KMS-11 (cell line): ENCODE measurements at regions not wholly inside any gene's neighbourhood (a gene's known extent, or its start where the extent isn't known, plus 50 kb on each side); places are given as distances from the start of the nearest gene placed in this dataset.

Source experiments
- H2AFZ ChIP-seq: fragments of 200-600 bp; sonication (generic); 2 replicates; pipeline ENCODE4 v1.6.1; 2016; ENCODE audit warnings: antibody characterized with exemption, mixed run types, low read depth
- H3K27ac ChIP-seq: fragments of 200-600 bp; sonication (generic); 2 replicates; pipeline ENCODE4 v1.6.1; 2016; ENCODE audit warnings: mild to moderate bottlenecking, mixed run types
- H3K27me3 ChIP-seq: fragments of 200-600 bp; sonication (generic); 2 replicates; pipeline ENCODE4 v1.6.1; 2017; ENCODE audit warnings: mild to moderate bottlenecking, low read depth, mixed run types, moderate library complexity; ENCODE audit not compliant: insufficient read depth
- H3K36me3 ChIP-seq: fragments of 200-600 bp; sonication (generic); 2 replicates; pipeline ENCODE4 v1.6.1; 2017; ENCODE audit warnings: mild to moderate bottlenecking, mixed run types; ENCODE audit not compliant: insufficient read depth
- H3K4me1 ChIP-seq: fragments of 200-600 bp; sonication (generic); 2 replicates; pipeline ENCODE4 v1.6.1; 2016; ENCODE audit warnings: mild to moderate bottlenecking, low read depth, mixed run types; ENCODE audit not compliant: poor library complexity, severe bottlenecking
- H3K4me2 ChIP-seq: fragments of 200-600 bp; sonication (generic); 2 replicates; pipeline ENCODE4 v1.7.0; 2016; ENCODE audit warnings: mild to moderate bottlenecking, mixed run types
- H3K4me3 ChIP-seq: fragments of 200-600 bp; sonication (generic); IDR thresholded peaks from 2 replicates; pipeline ENCODE4 v1.6.1; 2017; ENCODE audit warnings: low read depth, low read length, mixed read lengths; ENCODE audit not compliant: insufficient read depth
- H3K79me2 ChIP-seq: fragments of 200-600 bp; sonication (generic); 2 replicates; pipeline ENCODE4 v1.6.1; 2016; ENCODE audit warnings: low read depth, mixed run types; ENCODE audit not compliant: insufficient read depth
- H3K9ac ChIP-seq: fragments of 200-600 bp; sonication (generic); 2 replicates; pipeline ENCODE4 v1.6.1; 2016; ENCODE audit warnings: mild to moderate bottlenecking, mixed run types
- H4K20me1 ChIP-seq: fragments of 200-600 bp; sonication (generic); 2 replicates; pipeline ENCODE4 v1.6.1; 2016; ENCODE audit warnings: mild to moderate bottlenecking, mixed run types; ENCODE audit not compliant: insufficient read depth
- TF ChIP-seq, protein P1 (sequence below): fragments of 200-600 bp; sonication (generic); conservative IDR thresholded peaks from 2 replicates; pipeline ENCODE4 v1.6.1; 2017; ENCODE audit warnings: low read depth, mild to moderate bottlenecking, antibody characterized with exemption, low read length, moderate library complexity, mixed read lengths

GRCh38 chr22:25490896-25491295 lies 73.6 kb upstream of the GRK3 start:
- Histone ChIP-seq H3K36me3 (no peaks in the 10 kb centered on the region), H3K4me2 (no peak overlapping the region), H3K4me1 (peaks cover 42% of the 10 kb centered on the region), H3K27ac (no peak overlapping the region), H4K20me1 (no peaks in the 10 kb centered on the region), H3K27me3 (no peaks in the 10 kb centered on the region), H3K79me2 (no peaks in the 10 kb centered on the region), H3K4me3 (no peak overlapping the region), H3K9ac (no peak overlapping the region), H2AFZ (no peak overlapping the region)
- TF ChIP-seq, protein P1, sequence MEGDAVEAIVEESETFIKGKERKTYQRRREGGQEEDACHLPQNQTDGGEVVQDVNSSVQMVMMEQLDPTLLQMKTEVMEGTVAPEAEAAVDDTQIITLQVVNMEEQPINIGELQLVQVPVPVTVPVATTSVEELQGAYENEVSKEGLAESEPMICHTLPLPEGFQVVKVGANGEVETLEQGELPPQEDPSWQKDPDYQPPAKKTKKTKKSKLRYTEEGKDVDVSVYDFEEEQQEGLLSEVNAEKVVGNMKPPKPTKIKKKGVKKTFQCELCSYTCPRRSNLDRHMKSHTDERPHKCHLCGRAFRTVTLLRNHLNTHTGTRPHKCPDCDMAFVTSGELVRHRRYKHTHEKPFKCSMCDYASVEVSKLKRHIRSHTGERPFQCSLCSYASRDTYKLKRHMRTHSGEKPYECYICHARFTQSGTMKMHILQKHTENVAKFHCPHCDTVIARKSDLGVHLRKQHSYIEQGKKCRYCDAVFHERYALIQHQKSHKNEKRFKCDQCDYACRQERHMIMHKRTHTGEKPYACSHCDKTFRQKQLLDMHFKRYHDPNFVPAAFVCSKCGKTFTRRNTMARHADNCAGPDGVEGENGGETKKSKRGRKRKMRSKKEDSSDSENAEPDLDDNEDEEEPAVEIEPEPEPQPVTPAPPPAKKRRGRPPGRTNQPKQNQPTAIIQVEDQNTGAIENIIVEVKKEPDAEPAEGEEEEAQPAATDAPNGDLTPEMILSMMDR: no peak

DNA sequence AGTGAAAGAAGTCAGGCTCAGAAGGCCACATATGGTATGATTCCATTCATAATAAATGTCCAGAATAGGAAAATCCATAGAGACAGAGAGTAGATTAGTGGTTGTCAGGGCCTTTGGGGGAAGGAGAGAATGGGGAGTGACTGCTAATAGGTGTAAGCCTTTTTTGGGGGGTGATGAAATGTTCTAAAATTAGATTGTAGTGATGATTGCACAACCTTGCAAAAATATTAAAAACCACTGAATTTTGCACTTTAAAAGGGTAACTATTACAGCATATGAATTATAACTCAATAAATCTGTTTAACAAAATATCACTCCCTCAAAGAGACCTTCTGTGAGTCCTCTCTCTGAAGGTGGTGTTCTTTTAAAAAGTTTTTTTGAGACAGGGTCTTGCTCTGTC lies 72.3 kb upstream of the GRK3 start:
- Histone ChIP-seq H3K27ac (no peak overlapping the region), H2AFZ (no peak overlapping the region), H3K27me3 (no peaks in the 10 kb centered on the region), H3K79me2 (no peaks in the 10 kb centered on the region), H3K36me3 (no peaks in the 10 kb centered on the region), H4K20me1 (no peaks in the 10 kb centered on the region), H3K4me1 (peaks cover 29% of the 10 kb centered on the region), H3K9ac (no peak overlapping the region), H3K4me2 (no peak overlapping the region), H3K4me3 (no peak overlapping the region)
- TF ChIP-seq, protein P1: no peak

GRCh38 chr22:25492841-25493734 lies 71.4 kb upstream of the GRK3 start:
- Histone ChIP-seq H3K4me3 (no peak overlapping the region), H3K27ac (no peak overlapping the region), H3K4me2 (no peak overlapping the region)

DNA sequence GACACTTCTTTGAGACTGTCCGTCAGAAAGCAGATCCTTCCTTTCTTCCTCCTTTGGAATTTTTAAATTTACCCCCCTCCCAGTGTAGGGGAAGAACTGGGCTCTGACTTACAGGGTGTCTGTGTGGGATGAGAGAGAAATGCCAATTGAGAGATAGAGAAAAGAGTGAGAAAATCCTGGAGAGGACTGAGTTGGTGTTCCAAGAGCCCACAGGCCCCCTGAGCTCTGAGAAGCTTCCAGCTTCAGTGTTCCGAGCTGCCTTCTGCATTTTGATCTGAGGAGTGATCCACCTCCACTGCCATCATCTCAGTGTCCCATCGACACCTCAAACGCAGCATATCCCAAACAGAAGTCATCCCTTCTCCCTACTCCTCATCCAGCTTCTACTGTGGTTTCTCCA lies 70.7 kb upstream of the GRK3 start:
- TF ChIP-seq, protein P1: no peak
- no peaks in the 10 kb centered on the region for H3K36me3 ChIP-seq
- no peaks in the 10 kb centered on the region for H3K79me2 ChIP-seq
- no peaks in the 10 kb centered on the region for H4K20me1 ChIP-seq
- H3K27me3 ChIP-seq: no peaks in the 10 kb centered on the region
- H3K4me3 ChIP-seq: no peak overlapping the region
- no peak overlapping the region for H3K4me2 ChIP-seq
- no peak overlapping the region for H3K9ac ChIP-seq
- H2AFZ ChIP-seq: no peak overlapping the region
- H3K27ac ChIP-seq: no peak overlapping the region
- H3K4me1 ChIP-seq: peaks cover 20% of the 10 kb centered on the region

More at GRCh38 chr22:25492841-25493734, 71.4 kb upstream of the GRK3 start:
- Histone ChIP-seq H3K4me1 (peaks cover 27% of the 10 kb centered on the region), H2AFZ (no peak overlapping the region), H3K79me2 (no peaks in the 10 kb centered on the region), H3K36me3 (no peaks in the 10 kb centered on the region), H3K9ac (no peak overlapping the region), H3K27me3 (no peaks in the 10 kb centered on the region), H4K20me1 (no peaks in the 10 kb centered on the region)
- TF ChIP-seq, protein P1: no peak
